ENCODE measurements at regions not wholly inside any gene's neighbourhood (a gene's known extent, or its start where the extent isn't known, plus 50 kb on each side); places are given as distances from the start of the nearest gene placed in this dataset.
A peak's percentile ranks its signal among the peaks of the same experiment; 100 is the strongest.

GRCh38 chr13:89740994-89741685 lies 1606.3 kb upstream of the MIR17HG start:
- no peak overlapping the region for H3K4me3 Mint-ChIP-seq
- Histone ChIP-seq H3K79me2 (replicated peaks; ENCODE audit: insufficient read depth) (no peaks in the 10 kb centered on the region), H3K27ac (ENCODE audit: low read depth) (no peak overlapping the region), H3K4me2 (no peak overlapping the region), H3F3A (replicated peaks; ENCODE audit: low read depth) (no peaks in the 10 kb centered on the region), H3K9me2 (ENCODE audit: insufficient read depth) (no peaks in the 10 kb centered on the region), H3K36me3 (ENCODE audit: insufficient read depth) (no peaks in the 10 kb centered on the region), H3K4me3 (no peak overlapping the region), H3K27me3 (ENCODE audit: insufficient read depth) (no peaks in the 10 kb centered on the region), H3K4me1 (ENCODE audit: insufficient read depth) (peaks cover under 1% of the 10 kb centered on the region; the same call in 1 of the 2 replicates), H4K20me1 (replicated peaks; ENCODE audit: insufficient read depth) (no peaks in the 10 kb centered on the region), H2AFZ (peak overlapping the region; percentile 10; the same call in 1 of the 2 replicates)
- H3K27ac Mint-ChIP-seq: no peak overlapping the region
- DNase-seq (ENCODE audit: low spot score) (no peak), ATAC-seq (no peak)
- no peaks in the 10 kb centered on the region for H3K27me3 Mint-ChIP-seq (ENCODE audit: insufficient read depth, low read depth, poor library complexity)
- H3K36me3 Mint-ChIP-seq (ENCODE audit: low read depth): no peaks in the 10 kb centered on the region
- no peaks in the 10 kb centered on the region for H3K9me3 Mint-ChIP-seq
- TF ChIP-seq CREB1 (CRISPR knock-in tag; IDR thresholded peaks at IDR 0.05; ENCODE audit: low read depth) (no peak), ZNF114 (CRISPR knock-in tag; IDR thresholded peaks at IDR 0.05) (no peak), JUNB (IDR thresholded peaks at IDR 0.05; ENCODE audit: unreplicated experiment) (no peak), EZH2phosphoT487 (IDR thresholded peaks at IDR 0.05; ENCODE audit: unreplicated experiment) (no peak), ZNF331 (CRISPR knock-in tag; IDR thresholded peaks at IDR 0.05; ENCODE audit: low read depth) (no peak), POLR2AphosphoS5 (IDR thresholded peaks at IDR 0.05; ENCODE audit: low read depth) (no peak), STAT1 (IDR thresholded peaks at IDR 0.05; ENCODE audit: unreplicated experiment) (no peak), EZH2 (IDR thresholded peaks at IDR 0.05; ENCODE audit: low read depth, unreplicated experiment) (no peak), NANOG (IDR thresholded peaks at IDR 0.05; ENCODE audit: borderline replicate concordance) (no peak)
- TF ChIP-seq, protein P1, sequence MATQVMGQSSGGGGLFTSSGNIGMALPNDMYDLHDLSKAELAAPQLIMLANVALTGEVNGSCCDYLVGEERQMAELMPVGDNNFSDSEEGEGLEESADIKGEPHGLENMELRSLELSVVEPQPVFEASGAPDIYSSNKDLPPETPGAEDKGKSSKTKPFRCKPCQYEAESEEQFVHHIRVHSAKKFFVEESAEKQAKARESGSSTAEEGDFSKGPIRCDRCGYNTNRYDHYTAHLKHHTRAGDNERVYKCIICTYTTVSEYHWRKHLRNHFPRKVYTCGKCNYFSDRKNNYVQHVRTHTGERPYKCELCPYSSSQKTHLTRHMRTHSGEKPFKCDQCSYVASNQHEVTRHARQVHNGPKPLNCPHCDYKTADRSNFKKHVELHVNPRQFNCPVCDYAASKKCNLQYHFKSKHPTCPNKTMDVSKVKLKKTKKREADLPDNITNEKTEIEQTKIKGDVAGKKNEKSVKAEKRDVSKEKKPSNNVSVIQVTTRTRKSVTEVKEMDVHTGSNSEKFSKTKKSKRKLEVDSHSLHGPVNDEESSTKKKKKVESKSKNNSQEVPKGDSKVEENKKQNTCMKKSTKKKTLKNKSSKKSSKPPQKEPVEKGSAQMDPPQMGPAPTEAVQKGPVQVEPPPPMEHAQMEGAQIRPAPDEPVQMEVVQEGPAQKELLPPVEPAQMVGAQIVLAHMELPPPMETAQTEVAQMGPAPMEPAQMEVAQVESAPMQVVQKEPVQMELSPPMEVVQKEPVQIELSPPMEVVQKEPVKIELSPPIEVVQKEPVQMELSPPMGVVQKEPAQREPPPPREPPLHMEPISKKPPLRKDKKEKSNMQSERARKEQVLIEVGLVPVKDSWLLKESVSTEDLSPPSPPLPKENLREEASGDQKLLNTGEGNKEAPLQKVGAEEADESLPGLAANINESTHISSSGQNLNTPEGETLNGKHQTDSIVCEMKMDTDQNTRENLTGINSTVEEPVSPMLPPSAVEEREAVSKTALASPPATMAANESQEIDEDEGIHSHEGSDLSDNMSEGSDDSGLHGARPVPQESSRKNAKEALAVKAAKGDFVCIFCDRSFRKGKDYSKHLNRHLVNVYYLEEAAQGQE (IDR thresholded peaks at IDR 0.05; ENCODE audit: unreplicated experiment): no peak
- TF ChIP-seq, protein P2, sequence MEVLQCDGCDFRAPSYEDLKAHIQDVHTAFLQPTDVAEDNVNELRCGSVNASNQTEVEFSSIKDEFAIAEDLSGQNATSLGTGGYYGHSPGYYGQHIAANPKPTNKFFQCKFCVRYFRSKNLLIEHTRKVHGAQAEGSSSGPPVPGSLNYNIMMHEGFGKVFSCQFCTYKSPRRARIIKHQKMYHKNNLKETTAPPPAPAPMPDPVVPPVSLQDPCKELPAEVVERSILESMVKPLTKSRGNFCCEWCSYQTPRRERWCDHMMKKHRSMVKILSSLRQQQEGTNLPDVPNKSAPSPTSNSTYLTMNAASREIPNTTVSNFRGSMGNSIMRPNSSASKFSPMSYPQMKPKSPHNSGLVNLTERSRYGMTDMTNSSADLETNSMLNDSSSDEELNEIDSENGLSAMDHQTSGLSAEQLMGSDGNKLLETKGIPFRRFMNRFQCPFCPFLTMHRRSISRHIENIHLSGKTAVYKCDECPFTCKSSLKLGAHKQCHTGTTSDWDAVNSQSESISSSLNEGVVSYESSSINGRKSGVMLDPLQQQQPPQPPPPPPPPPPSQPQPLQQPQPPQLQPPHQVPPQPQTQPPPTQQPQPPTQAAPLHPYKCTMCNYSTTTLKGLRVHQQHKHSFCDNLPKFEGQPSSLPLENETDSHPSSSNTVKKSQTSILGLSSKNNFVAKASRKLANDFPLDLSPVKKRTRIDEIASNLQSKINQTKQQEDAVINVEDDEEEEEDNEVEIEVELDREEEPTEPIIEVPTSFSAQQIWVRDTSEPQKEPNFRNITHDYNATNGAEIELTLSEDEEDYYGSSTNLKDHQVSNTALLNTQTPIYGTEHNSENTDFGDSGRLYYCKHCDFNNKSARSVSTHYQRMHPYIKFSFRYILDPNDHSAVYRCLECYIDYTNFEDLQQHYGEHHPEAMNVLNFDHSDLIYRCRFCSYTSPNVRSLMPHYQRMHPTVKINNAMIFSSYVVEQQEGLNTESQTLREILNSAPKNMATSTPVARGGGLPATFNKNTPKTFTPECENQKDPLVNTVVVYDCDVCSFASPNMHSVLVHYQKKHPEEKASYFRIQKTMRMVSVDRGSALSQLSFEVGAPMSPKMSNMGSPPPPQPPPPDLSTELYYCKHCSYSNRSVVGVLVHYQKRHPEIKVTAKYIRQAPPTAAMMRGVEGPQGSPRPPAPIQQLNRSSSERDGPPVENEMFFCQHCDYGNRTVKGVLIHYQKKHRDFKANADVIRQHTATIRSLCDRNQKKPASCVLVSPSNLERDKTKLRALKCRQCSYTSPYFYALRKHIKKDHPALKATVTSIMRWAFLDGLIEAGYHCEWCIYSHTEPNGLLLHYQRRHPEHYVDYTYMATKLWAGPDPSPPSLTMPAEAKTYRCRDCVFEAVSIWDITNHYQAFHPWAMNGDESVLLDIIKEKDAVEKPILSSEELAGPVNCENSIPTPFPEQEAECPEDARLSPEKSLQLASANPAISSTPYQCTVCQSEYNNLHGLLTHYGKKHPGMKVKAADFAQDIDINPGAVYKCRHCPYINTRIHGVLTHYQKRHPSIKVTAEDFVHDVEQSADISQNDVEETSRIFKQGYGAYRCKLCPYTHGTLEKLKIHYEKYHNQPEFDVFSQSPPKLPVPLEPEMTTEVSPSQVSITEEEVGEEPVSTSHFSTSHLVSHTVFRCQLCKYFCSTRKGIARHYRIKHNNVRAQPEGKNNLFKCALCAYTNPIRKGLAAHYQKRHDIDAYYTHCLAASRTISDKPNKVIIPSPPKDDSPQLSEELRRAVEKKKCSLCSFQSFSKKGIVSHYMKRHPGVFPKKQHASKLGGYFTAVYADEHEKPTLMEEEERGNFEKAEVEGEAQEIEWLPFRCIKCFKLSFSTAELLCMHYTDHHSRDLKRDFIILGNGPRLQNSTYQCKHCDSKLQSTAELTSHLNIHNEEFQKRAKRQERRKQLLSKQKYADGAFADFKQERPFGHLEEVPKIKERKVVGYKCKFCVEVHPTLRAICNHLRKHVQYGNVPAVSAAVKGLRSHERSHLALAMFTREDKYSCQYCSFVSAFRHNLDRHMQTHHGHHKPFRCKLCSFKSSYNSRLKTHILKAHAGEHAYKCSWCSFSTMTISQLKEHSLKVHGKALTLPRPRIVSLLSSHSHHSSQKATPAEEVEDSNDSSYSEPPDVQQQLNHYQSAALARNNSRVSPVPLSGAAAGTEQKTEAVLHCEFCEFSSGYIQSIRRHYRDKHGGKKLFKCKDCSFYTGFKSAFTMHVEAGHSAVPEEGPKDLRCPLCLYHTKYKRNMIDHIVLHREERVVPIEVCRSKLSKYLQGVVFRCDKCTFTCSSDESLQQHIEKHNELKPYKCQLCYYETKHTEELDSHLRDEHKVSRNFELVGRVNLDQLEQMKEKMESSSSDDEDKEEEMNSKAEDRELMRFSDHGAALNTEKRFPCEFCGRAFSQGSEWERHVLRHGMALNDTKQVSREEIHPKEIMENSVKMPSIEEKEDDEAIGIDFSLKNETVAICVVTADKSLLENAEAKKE (CRISPR knock-in tag; IDR thresholded peaks at IDR 0.05): no peak
- TF ChIP-seq, protein P3, sequence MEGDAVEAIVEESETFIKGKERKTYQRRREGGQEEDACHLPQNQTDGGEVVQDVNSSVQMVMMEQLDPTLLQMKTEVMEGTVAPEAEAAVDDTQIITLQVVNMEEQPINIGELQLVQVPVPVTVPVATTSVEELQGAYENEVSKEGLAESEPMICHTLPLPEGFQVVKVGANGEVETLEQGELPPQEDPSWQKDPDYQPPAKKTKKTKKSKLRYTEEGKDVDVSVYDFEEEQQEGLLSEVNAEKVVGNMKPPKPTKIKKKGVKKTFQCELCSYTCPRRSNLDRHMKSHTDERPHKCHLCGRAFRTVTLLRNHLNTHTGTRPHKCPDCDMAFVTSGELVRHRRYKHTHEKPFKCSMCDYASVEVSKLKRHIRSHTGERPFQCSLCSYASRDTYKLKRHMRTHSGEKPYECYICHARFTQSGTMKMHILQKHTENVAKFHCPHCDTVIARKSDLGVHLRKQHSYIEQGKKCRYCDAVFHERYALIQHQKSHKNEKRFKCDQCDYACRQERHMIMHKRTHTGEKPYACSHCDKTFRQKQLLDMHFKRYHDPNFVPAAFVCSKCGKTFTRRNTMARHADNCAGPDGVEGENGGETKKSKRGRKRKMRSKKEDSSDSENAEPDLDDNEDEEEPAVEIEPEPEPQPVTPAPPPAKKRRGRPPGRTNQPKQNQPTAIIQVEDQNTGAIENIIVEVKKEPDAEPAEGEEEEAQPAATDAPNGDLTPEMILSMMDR (conservative IDR thresholded peaks at IDR 0.05; ENCODE audit: low read depth in 2 of 2): no peak
- H3K4me1 Mint-ChIP-seq: peaks cover 2% of the 10 kb centered on the region; the same call in 1 of the 3 replicates

Measured in GM23338 (cell line).